Activated CD4-positive, alpha-beta T cell treated with anti-CD3 and anti-CD28 coated beads, Interleukin-2, amount 50 U/mL, for 16 hours (primary cell): ENCODE measurements at regions not wholly inside any gene's neighbourhood (a gene's known extent, or its start where the extent isn't known, plus 50 kb on each side); places are given as distances from the start of the nearest gene placed in this dataset.

ENCODE experiments used
- DNase-seq: peaks from one replicate; pipeline ENCODE4 v3.0.0-alpha.2; 2020

GRCh38 chr5:118778941-118779340 lies 209.4 kb downstream of the DTWD2 start:
- no peak for DNase-seq

DNA sequence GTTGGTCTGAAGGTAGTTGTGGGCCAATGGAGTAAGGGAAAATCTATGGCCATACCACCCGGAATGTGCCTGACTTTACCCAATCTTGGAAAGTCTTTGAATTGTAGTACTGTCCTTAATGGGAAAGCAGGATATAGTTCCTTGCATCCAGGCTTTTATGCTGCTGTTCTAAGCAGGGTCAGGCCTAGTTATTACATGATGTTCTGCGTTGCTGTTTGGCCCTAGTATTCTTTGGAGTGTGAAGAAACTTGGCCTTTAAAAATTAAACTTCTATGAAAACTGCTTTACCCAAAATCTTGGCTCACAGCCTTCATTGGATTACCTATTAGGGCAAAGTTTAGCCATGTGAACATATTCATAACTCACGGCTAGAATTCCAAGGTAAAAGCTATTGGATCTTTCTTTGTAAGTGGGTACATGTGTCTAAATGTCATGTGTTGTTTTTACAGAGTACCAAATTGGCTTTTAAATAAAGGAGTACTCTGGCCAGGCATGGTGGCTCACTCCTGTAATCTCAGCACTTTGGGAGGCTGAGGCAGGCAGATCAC lies 211.1 kb downstream of the DTWD2 start:
- no peak for DNase-seq

DNA sequence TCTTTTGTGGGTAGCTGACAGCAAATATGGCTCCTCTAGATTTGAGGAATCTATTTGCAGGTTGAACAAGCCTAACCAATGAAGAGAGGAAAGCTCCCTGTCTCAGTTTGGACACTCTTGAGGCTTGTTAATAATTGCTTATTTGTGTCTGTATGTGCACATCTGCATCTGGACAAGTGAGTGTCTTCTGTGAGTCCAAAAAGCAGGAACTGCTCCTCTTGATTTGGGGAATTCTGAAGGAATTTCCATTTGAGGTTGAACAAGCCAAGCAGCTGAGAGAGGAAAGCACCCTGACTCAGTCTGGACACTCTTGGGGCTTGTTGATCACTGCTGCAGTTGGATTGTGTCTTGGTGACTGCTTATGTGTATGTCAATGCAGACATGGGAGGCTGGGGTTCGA lies 211.6 kb downstream of the DTWD2 start:
- no peak for DNase-seq

GRCh38 chr5:118775790-118776499 lies 212.4 kb downstream of the DTWD2 start:
- no peak for DNase-seq

DNA sequence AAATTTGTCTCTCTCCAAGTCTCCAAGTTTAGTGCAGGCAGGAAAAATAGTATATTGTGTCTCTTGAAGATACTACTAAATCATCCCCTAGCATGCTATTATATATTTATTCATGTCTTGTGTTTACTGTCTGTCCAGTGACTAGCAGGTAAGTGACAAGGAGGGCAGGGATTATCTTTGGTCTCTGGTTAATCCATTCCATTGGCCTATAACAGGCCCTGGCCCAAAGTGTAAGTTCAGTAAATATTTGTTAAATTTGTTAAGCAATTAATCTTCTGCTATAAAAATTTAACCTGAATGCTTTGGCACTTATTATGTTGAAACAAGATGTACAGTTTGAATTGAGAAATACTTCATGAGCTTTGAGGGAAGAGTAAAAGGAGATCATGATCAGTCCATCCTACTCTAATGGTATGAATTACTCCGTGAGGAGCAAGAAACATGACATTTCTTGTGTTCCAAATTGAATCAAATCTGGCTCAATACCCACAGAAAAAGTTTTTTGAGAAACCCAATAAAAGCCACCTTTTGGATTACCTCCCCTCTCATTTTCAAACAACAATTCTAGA lies 219.7 kb downstream of the DTWD2 start:
- DNase-seq = no peak

DNA sequence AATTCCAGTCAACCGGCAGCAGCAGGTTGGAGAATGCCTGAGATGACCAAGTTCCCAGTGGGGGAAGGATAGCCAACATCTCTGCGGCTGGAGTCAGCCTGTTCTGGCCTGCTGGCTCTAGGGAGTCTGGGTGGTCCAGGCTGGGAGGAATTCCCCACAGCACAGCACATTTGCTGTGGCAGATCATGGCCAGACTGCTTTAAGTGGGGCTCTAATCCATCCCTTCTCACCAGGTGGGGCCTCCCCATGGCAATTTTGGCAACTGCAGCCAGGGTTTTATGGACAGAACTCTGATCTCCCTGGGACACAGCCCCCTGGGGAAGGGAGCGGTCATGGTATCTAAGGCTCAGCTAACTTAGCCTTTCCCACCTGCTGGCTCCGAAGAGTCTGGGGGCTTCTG lies 226.1 kb downstream of the DTWD2 start:
- no peak for DNase-seq

- no peak for DNase-seq
These were observed 226.5 kb downstream of the DTWD2 start for GRCh38 chr5:118761814-118762213.

DNA sequence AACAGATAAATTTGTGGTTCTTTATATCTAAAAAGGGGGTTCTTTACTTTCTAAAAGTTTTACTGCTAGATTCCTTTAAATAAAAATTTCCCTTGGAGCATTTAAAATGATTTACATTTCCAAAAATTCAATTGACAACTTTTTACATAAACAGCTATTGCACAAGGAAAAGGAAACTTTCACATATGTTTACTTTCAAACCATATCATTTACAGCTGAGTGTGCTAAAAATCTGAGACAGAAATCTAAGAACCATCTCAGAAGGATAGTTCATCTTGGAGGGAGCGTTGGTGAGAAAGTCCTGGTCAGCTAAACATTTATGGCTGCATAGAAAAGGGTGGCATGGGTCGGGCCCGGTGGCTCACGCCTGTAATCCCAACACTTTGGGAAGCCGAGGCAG lies 235.4 kb downstream of the DTWD2 start:
- no peak for DNase-seq

DNA sequence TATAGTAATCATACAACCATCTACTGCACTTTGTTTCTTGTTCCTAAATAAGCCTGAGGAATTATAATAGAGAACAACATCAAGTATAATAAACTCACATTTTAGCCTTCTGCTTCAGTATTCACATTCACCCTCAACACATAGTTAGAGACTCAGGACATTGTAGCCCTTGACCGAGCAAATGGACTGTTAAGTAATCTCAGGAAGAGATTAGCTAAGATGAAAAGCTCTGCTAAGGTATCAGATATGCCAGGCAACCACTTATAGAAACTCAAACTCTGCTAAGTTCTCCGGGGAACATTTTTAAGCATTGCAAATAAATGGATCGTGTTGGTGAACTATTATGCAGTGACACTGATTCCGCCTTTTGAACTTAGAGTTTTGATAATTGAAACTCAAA lies 252.0 kb downstream of the DTWD2 start:
- no peak for DNase-seq

- DNase-seq = no peak
These were observed 255.0 kb downstream of the DTWD2 start for GRCh38 chr5:118733394-118733793.

DNA sequence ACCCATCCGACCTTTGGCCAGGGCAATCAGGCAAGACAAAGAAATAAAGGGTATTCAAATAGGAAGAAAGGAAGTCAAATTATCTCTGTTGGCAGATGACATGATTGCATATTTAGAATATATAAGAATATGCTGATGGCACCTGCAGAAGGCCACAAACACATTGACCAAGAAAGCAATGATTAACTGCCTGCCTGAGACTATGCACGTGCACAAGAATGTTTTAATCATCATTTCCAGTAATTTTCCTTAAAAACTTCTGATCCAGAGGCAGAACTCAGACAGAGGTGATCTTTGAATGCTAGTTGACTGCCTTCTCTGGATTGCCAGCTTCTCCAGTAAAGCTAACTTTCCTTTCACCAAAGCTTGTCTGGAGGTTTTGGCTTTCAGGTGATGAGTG lies 260.2 kb downstream of the DTWD2 start:
- no peak for DNase-seq

GRCh38 chr5:118726891-118727290 lies 261.5 kb downstream of the DTWD2 start:
- DNase-seq = no peak

DNA sequence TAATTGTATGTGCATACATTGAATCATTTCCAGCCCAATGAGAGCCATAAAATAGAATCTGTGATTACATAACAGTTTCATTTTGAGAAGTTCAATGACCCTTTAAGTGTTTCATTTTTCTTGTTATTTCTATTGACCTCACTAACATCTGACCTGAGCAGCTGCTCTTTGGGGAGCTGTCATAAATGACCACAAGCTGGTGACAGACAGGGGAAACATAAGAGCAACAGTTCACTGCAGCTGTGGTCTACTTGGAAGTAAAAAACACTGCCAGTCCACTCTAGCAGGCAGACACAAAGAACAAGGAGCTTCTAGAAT lies 265.4 kb downstream of the DTWD2 start:
- DNase-seq = no peak

DNA sequence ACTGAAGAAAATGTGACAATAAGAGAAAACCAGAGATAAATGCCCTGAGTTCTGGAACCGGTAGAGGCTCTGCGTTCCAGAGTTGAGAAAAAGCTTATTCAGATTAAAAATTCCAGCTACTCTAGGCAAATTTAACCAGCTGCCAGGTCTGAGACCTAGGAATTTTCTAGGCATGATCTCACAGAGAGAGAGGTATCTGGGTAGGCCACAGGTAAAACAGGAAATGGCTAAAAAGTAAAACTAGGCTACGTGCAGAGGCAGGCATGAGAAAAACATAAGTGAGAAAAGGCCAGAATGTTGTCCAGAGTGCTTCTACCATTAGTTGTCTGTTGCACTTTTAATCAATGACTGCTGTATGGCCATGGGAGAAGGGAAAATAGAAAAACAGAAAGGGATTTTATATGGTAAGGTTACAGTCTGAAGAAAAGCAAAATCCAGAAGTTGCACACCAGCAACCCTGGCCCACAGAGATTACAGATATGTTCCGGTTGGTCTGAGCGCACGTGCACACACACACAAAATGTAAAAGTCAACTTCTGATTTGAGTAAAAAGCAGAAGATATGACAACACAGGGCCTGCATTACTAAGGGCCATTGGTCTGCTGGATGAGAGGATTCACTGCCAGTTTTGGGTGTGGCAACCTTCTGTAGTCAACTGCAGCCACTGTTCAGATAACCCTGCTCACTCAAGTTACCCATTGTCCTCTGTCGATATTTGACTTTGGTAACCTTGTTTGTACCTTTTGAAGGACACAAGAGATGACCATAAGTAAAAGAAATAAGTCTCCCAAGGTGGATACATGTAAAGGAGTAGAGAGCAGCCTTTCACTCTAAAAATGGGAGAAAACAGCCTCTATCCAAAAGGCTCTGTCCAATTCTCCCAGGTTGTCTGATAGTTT lies 266.0 kb downstream of the DTWD2 start:
- no peak for DNase-seq

DNA sequence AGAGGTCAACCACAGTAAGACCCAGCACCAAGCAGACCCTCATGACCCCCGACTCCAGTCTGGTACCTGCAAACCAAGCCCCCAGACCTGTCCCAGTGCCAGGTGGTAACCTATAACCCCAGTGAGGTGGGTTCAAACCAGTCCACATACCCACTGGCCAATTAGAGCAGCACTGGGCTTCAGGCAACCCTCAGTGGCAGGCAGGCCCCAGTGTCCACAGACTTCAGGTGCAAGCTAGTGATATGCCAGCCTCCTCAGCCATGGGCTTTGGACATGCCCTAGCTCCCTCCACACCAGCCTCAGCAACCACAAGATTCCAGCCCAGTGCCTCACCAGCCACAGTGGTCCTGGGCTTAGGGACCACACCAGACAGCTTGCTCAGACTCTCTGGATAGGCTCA lies 276.6 kb downstream of the DTWD2 start:
- DNase-seq = no peak

DNA sequence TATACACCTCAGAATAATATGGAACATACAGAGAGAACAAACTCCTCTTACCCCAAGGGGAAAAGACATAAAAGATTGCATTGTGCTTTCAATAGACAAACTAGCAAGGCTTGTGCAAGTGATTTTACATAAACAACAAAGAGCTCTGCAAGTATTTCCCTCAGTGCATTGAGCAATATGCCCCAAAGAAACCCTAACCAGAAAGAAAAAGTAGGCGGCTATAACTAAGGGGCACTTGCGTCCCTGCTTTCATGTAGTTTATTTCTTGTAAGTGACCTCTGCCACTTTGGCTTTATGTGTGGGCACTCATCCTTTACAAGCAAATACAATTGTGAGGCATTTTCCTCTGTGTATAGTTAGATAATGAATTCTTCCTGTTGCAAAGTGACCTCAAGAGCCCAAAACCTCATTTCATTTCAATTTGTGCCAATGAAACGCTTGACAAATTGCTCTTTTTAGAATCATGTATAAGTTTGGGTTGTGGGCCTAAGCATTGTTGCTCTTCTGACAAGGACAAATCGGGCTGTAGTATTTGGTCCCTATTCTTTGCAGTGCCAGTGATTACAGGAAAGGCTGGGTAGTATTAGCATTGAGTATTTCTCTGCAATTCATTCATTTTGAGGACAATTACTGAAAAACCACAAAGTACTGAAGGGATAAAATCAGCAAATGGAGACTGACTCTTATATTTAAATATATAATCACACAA lies 282.2 kb downstream of the DTWD2 start:
- no peak for DNase-seq

- DNase-seq = no peak
These were observed 285.1 kb downstream of the DTWD2 start for GRCh38 chr5:118703241-118703640.

- DNase-seq = no peak
These were observed 286.6 kb downstream of the DTWD2 start for GRCh38 chr5:118701791-118702190.

- DNase-seq = no peak
These were observed 287.8 kb downstream of the DTWD2 start for GRCh38 chr5:118700510-118700909.

DNA sequence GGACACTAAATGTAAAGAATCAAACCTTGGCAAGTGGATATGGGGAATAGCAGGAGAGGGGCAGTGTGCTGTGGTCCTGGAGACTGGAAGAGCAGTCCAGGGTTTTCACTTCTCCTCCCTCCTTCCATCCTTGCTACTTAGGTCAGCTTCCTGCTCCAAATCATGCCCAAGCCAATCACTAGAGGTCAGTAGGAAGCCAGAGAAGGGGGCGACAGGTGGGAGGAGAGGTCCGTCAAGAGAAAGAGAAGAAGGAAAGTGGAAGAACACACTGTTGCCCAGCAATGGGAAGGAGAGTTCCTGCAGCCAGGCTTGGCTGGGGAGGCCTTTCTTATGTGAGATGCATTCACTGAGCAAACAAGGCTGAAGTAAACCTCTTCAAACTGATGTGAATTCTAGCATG lies 289.6 kb downstream of the DTWD2 start:
- DNase-seq = no peak

DNA sequence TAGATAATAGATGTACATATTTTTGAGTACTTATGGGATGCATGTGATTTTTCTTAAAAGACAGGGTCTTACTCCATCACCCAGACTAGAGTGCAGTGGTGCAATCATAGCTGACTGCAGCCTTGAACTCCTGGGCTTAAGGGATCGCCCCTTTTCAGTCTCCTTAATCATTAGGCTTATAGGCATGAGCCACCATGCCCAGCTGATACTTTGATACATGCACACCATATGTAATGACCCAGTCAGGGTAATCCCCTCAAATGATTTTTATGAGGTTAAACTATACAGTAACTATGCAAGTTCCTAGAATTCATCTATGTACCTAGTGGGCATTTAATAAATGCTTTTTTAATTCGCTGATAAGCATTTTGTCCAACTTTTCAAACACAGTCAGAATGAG lies 292.3 kb downstream of the DTWD2 start:
- DNase-seq = no peak

GRCh38 chr5:118692811-118693342 lies 295.5 kb downstream of the DTWD2 start:
- DNase-seq = no peak
